ENCODE measurements at regions not wholly inside any gene's neighbourhood (a gene's known extent, or its start where the extent isn't known, plus 50 kb on each side); places are given as distances from the start of the nearest gene placed in this dataset.

- TF ChIP-seq POLR2AphosphoS5 (IDR thresholded peaks at IDR 0.05), result no peak
- TF ChIP-seq POLR2A (IDR thresholded peaks at IDR 0.05), result no peak
- no peak for TF ChIP-seq CTCF (IDR thresholded peaks at IDR 0.05 in 8 of 11, conservative IDR thresholded peaks at IDR 0.05 in 3 of 11)
- no peaks in the 10 kb centered on the region for H3K27me3 ChIP-seq (replicated peaks in 1 of 7)
- H3K9me3 ChIP-seq, result no peaks in the 10 kb centered on the region
- H3K27ac ChIP-seq, result no peak overlapping the region
- H3K4me3 ChIP-seq, result no peak overlapping the region
- DNase-seq, result no peak
- intact Hi-C loops (cut with DNase I; ENCODE audit: low total_unique reads), result no loop called here
- no peaks in the 10 kb centered on the region for H3K36me3 ChIP-seq
- H3K4me1 ChIP-seq, result no peaks in the 10 kb centered on the region
These were observed 409.0 kb downstream of the SLC4A3 start for GRCh38 chr2:220036431-220036830.

GRCh38 chr2:220040346-220040745 lies 412.9 kb downstream of the SLC4A3 start:
- TF ChIP-seq CTCF (IDR thresholded peaks at IDR 0.05 in 8 of 11, conservative IDR thresholded peaks at IDR 0.05 in 3 of 11) (no peak), POLR2AphosphoS5 (IDR thresholded peaks at IDR 0.05) (no peak), POLR2A (IDR thresholded peaks at IDR 0.05) (no peak)
- DNase-seq, result no peak

GRCh38 chr2:220041447-220041846 lies 414.0 kb downstream of the SLC4A3 start:
- TF ChIP-seq CTCF (IDR thresholded peaks at IDR 0.05 in 8 of 11, conservative IDR thresholded peaks at IDR 0.05 in 3 of 11) (no peak), POLR2A (IDR thresholded peaks at IDR 0.05) (no peak), POLR2AphosphoS5 (IDR thresholded peaks at IDR 0.05) (no peak)
- WGBS, 5 donors, result 67 to 77% (median 74%) methylated on average over 9 of the region's 9 CpGs
- H3K4me3 ChIP-seq, result no peak overlapping the region
- intact Hi-C loops (cut with DNase I; ENCODE audit: low total_unique reads), result no loop called here
- H3K36me3 ChIP-seq, result no peaks in the 10 kb centered on the region
- DNase-seq, result no peak
- no peaks in the 10 kb centered on the region for H3K27me3 ChIP-seq (replicated peaks in 1 of 7)
- no peak overlapping the region for H3K27ac ChIP-seq
- no peaks in the 10 kb centered on the region for H3K9me3 ChIP-seq
- H3K4me1 ChIP-seq, result no peaks in the 10 kb centered on the region

More at GRCh38 chr2:220040346-220040745, 412.9 kb downstream of the SLC4A3 start:
- no peaks in the 10 kb centered on the region for H3K36me3 ChIP-seq
- H3K27ac ChIP-seq, result no peak overlapping the region
- no peaks in the 10 kb centered on the region for H3K4me1 ChIP-seq
- 88 to 98% (median 89%) methylated on average over 5 of the region's 5 CpGs for WGBS, 5 donors
- no peaks in the 10 kb centered on the region for H3K9me3 ChIP-seq
- intact Hi-C loops (cut with DNase I; ENCODE audit: low total_unique reads), result no loop called here
- H3K27me3 ChIP-seq (replicated peaks in 1 of 7), result no peaks in the 10 kb centered on the region
- H3K4me3 ChIP-seq, result no peak overlapping the region

- H3K9me3 ChIP-seq, result no peaks in the 10 kb centered on the region
- no peak overlapping the region for H3K4me3 ChIP-seq
- H3K4me1 ChIP-seq, result no peaks in the 10 kb centered on the region
- intact Hi-C loops (cut with DNase I; ENCODE audit: low total_unique reads), result no loop called here
- H3K27me3 ChIP-seq (replicated peaks in 1 of 7), result no peaks in the 10 kb centered on the region
- no peak for DNase-seq
- no peaks in the 10 kb centered on the region for H3K36me3 ChIP-seq
- 52 to 86% (median 66%) methylated on average over 2 of the region's 2 CpGs for WGBS, 5 donors
- no peak overlapping the region for H3K27ac ChIP-seq
- TF ChIP-seq CTCF (IDR thresholded peaks at IDR 0.05 in 8 of 11, conservative IDR thresholded peaks at IDR 0.05 in 3 of 11) (no peak), POLR2AphosphoS5 (IDR thresholded peaks at IDR 0.05) (no peak), POLR2A (IDR thresholded peaks at IDR 0.05) (no peak)
These were observed 415.9 kb downstream of the SLC4A3 start for GRCh38 chr2:220043155-220043989.
